ENCODE measurements at regions not wholly inside any gene's neighbourhood (a gene's known extent, or its start where the extent isn't known, plus 50 kb on each side); places are given as distances from the start of the nearest gene placed in this dataset.
"Not testable (repeated sequence)": the region's sequence is repeated elsewhere in the genome, so short reads cannot be mapped to it uniquely, and the experiment has no call there.

GRCh38 chr4:11821772-11822430, 393.2 kb upstream of the HS3ST1 start:
- DNase-seq (ENCODE audit: low read depth) (no peak), FAIRE-seq (peak; percentile 36)
- TF ChIP-seq CTCF (IDR thresholded peaks at IDR 0.05; ENCODE audit: insufficient read depth, low read length, severe bottlenecking), result no peak
- H3K36me3 ChIP-seq (ENCODE audit: control insufficient read depth, insufficient read depth, low read length), result no peaks in the 10 kb centered on the region
- H3K27me3 ChIP-seq (ENCODE audit: control insufficient read depth, insufficient read depth, low read length), result no peaks in the 10 kb centered on the region
- no peak overlapping the region for H3K4me3 ChIP-seq (ENCODE audit: low read depth, low read length)

GRCh38 chr4:11817088-11817487, 388.4 kb upstream of the HS3ST1 start:
- H3K4me3 ChIP-seq (ENCODE audit: low read depth, low read length), result no peak overlapping the region
- TF ChIP-seq CTCF (IDR thresholded peaks at IDR 0.05; ENCODE audit: insufficient read depth, low read length, severe bottlenecking), result no peak
- FAIRE-seq (no peak), DNase-seq (ENCODE audit: low read depth) (no peak)
- no peaks in the 10 kb centered on the region for H3K27me3 ChIP-seq (ENCODE audit: control insufficient read depth, insufficient read depth, low read length)
- no peaks in the 10 kb centered on the region for H3K36me3 ChIP-seq (ENCODE audit: control insufficient read depth, insufficient read depth, low read length)

- no peak for FAIRE-seq
- no peaks in the 10 kb centered on the region for H3K27me3 ChIP-seq (ENCODE audit: control insufficient read depth, insufficient read depth, low read length)
- DNase-seq (ENCODE audit: low read depth), result peak; percentile 14
- no peak for TF ChIP-seq CTCF (IDR thresholded peaks at IDR 0.05; ENCODE audit: insufficient read depth, low read length, severe bottlenecking)
- H3K36me3 ChIP-seq (ENCODE audit: control insufficient read depth, insufficient read depth, low read length), result no peaks in the 10 kb centered on the region
- H3K4me3 ChIP-seq (ENCODE audit: low read depth, low read length), result no peak overlapping the region
Observed at GRCh38 chr4:11814758-11815157, 386.1 kb upstream of the HS3ST1 start.

- no peak for TF ChIP-seq CTCF (IDR thresholded peaks at IDR 0.05; ENCODE audit: insufficient read depth, low read length, severe bottlenecking)
- FAIRE-seq (no peak), DNase-seq (ENCODE audit: low read depth) (no peak)
- no peaks in the 10 kb centered on the region for H3K36me3 ChIP-seq (ENCODE audit: control insufficient read depth, insufficient read depth, low read length)
- no peaks in the 10 kb centered on the region for H3K27me3 ChIP-seq (ENCODE audit: control insufficient read depth, insufficient read depth, low read length)
- no peak overlapping the region for H3K4me3 ChIP-seq (ENCODE audit: low read depth, low read length)
Observed at GRCh38 chr4:11813951-11814446, 385.3 kb upstream of the HS3ST1 start.

- H3K4me3 ChIP-seq (ENCODE audit: low read depth, low read length); H3K27me3 ChIP-seq (ENCODE audit: control insufficient read depth, insufficient read depth, low read length); H3K36me3 ChIP-seq (ENCODE audit: control insufficient read depth, insufficient read depth, low read length); DNase-seq (ENCODE audit: low read depth); FAIRE-seq: not testable (repeated sequence)
Observed at GRCh38 chr4:11811521-11811920, 382.8 kb upstream of the HS3ST1 start.

GRCh38 chr4:11805842-11806241, 377.1 kb upstream of the HS3ST1 start:
- Histone ChIP-seq H3K4me3 (ENCODE audit: low read depth, low read length) (no peak overlapping the region), H3K27me3 (ENCODE audit: control insufficient read depth, insufficient read depth, low read length) (no peaks in the 10 kb centered on the region), H3K36me3 (ENCODE audit: control insufficient read depth, insufficient read depth, low read length) (no peaks in the 10 kb centered on the region)
- peak; percentile 59 for DNase-seq (ENCODE audit: low read depth)
- no peak for FAIRE-seq
- TF ChIP-seq CTCF (IDR thresholded peaks at IDR 0.05; ENCODE audit: insufficient read depth, low read length, severe bottlenecking), result peak; percentile 47

All from bronchial epithelial cell (primary cell).